Astrocyte (in vitro differentiated cells and primary cell): ENCODE measurements at regions not wholly inside any gene's neighbourhood (a gene's known extent, or its start where the extent isn't known, plus 50 kb on each side); places are given as distances from the start of the nearest gene placed in this dataset.

Source experiments
- CTCF ChIP-seq: IDR thresholded peaks from 2 replicates; pipeline ENCODE4 v1.5.1; 2011; ENCODE audit warnings: low read depth, mild to moderate bottlenecking, inconsistent platforms, low read length, moderate library complexity; ENCODE audit not compliant: insufficient read depth
- EZH2 ChIP-seq: IDR thresholded peaks from 2 replicates; pipeline ENCODE4 v1.6.1; 2012; ENCODE audit warnings: mild to moderate bottlenecking, low read length, inconsistent platforms; ENCODE audit not compliant: insufficient read depth

- no peak for TF ChIP-seq CTCF
- TF ChIP-seq EZH2: no peak
Measured at GRCh38 chr13:33918199-33918932, 100.4 kb downstream of the RFC3 start.
